B cell (primary cell): ENCODE measurements at regions not wholly inside any gene's neighbourhood (a gene's known extent, or its start where the extent isn't known, plus 50 kb on each side); places are given as distances from the start of the nearest gene placed in this dataset.

Source experiments
- ATAC-seq: fragments of 200-7000 bp; cut with Tn5 transposase; one replicate; pipeline ENCODE4 v1.10.0; 2021; ENCODE audit warnings: low read depth, mild to moderate bottlenecking, moderate number of reproducible peaks, moderate library complexity
- CTCF ChIA-PET: fragments of 350-600 bp; sonication (Branson Sonifier 250); formaldehyde crosslinking; loops from one replicate; lab custom pipeline; 2021; ENCODE audit warnings: antibody characterized with exemption, inconsistent platforms; lab: Charles Lee
- POLR2A ChIA-PET: fragments of 350-600 bp; sonication (Branson Sonifier 250); formaldehyde crosslinking; loops from one replicate; lab custom pipeline; 2021; ENCODE audit warnings: antibody characterized with exemption; lab: Charles Lee
- DNase-seq: peaks from one replicate; pipeline ENCODE4 v3.0.0; 2013
- H2AFZ ChIP-seq: 2 replicates; pipeline ENCODE4 v1.6.1; 2012; ENCODE audit warnings: mild to moderate bottlenecking, low read depth, low read length; ENCODE audit not compliant: insufficient read depth, poor library complexity, severe bottlenecking
- H3K27ac ChIP-seq, 2 donors: 1 replicate in 1 of 2; 2 replicates in 1 of 2; pipeline ENCODE4 v1.5.1; 2012 to 2013; ENCODE audit warnings: low read length in 2 of 2, mild to moderate bottlenecking in 2 of 2, moderate library complexity in 1 of 2
- H3K27me3 ChIP-seq, 4 experiments: fragments of 200-600 bp in 1 of 4; sonication (generic) in 1 of 4; replicated peaks in 1 of 4; 1 replicate in 2 of 4; 2 replicates in 2 of 4; pipeline versions ENCODE4 v1.6.1 to v1.7.0; 2013 to 2016; ENCODE audit warnings: low read length in 3 of 4, mild to moderate bottlenecking in 2 of 4, mixed read lengths in 1 of 4, moderate library complexity in 1 of 4; ENCODE audit not compliant: insufficient read depth in 4 of 4, control insufficient read depth in 3 of 4; ENCODE audit errors: control extremely low read depth in 1 of 4
- H3K36me3 ChIP-seq, 2 experiments: replicated peaks in 1 of 2; 1 replicate in 1 of 2; 2 replicates in 1 of 2; pipeline versions ENCODE4 v1.6.1 to v1.7.1; 2013; ENCODE audit warnings: low read length in 1 of 2; ENCODE audit not compliant: insufficient read depth in 2 of 2, control insufficient read depth in 1 of 2; ENCODE audit errors: control extremely low read depth in 1 of 2, extremely low read depth in 1 of 2
- H3K4me1 ChIP-seq, 2 donors: fragments of 200-600 bp in 1 of 2; sonication (generic) in 1 of 2; 1 replicate in 1 of 2; 2 replicates in 1 of 2; pipeline versions ENCODE4 v1.5.1 to v1.6.1; 2013 to 2017; ENCODE audit warnings: low read length in 2 of 2; ENCODE audit not compliant: control insufficient read depth in 2 of 2, insufficient read depth in 2 of 2
- H3K4me2 ChIP-seq: replicated peaks from 2 replicates; pipeline ENCODE3; 2012; ENCODE audit warnings: mild to moderate bottlenecking, low read depth, low read length; ENCODE audit not compliant: poor library complexity, severe bottlenecking
- H3K4me3 ChIP-seq, 5 experiments: fragments of 200-600 bp in 1 of 5; sonication (generic) in 1 of 5; 1 replicate in 3 of 5; 2 replicates in 2 of 5; pipeline versions ENCODE4 v1.5.1 to v1.7.0; 2011 to 2016; ENCODE audit warnings: low read length in 4 of 5, mild to moderate bottlenecking in 4 of 5, low read depth in 2 of 5, control low read depth in 1 of 5, moderate library complexity in 1 of 5; ENCODE audit not compliant: insufficient read depth in 1 of 5; ENCODE audit errors: control extremely low read depth in 1 of 5, extremely low read depth in 1 of 5
- H3K79me2 ChIP-seq: fragments of 200-600 bp; sonication (generic); one replicate; pipeline ENCODE4 v1.6.0; 2016; ENCODE audit warnings: low read length; ENCODE audit not compliant: control insufficient read depth, insufficient read depth
- H3K9ac ChIP-seq: fragments of 200-600 bp; sonication (generic); 2 replicates; pipeline ENCODE4 v1.6.1; 2017; ENCODE audit warnings: mild to moderate bottlenecking, low read length, moderate library complexity
- H3K9me3 ChIP-seq, 3 donors: one replicate each; pipeline versions ENCODE4 v1.6.1 to v1.7.1; 2013; ENCODE audit warnings: low read length in 2 of 3; ENCODE audit not compliant: control insufficient read depth in 2 of 3, insufficient read depth in 1 of 3; ENCODE audit errors: control extremely low read depth in 1 of 3
- H4K20me1 ChIP-seq: 2 replicates; pipeline ENCODE4 v1.6.0; 2012; ENCODE audit warnings: mild to moderate bottlenecking, low read length; ENCODE audit not compliant: insufficient read depth, control insufficient read depth, poor library complexity, severe bottlenecking
- H3K27ac Mint-ChIP-seq: one replicate; pipeline ENCODE4 v1.8.0; 2021; ENCODE audit warnings: mixed read lengths
- H3K27me3 Mint-ChIP-seq: one replicate; pipeline ENCODE4 v1.8.0; 2021; ENCODE audit warnings: mixed read lengths
- H3K4me1 Mint-ChIP-seq: one replicate; pipeline ENCODE4 v1.8.0; 2021; ENCODE audit warnings: mixed read lengths
- H3K4me3 Mint-ChIP-seq: one replicate; pipeline ENCODE4 v1.8.0; 2021; ENCODE audit warnings: mixed read lengths
- H3K9me3 Mint-ChIP-seq: one replicate; pipeline ENCODE4 v1.8.0; 2022; ENCODE audit warnings: mixed read lengths; ENCODE audit not compliant: insufficient read depth
- CTCF ChIP-seq: fragments of 200-600 bp; IDR thresholded peaks from one replicate; pipeline ENCODE4 v1.8.0; 2022; ENCODE audit warnings: antibody characterized with exemption, mild to moderate bottlenecking
- EZH2 ChIP-seq: IDR thresholded peaks from 2 replicates; pipeline ENCODE4 v1.6.1; 2012; ENCODE audit warnings: borderline replicate concordance, low read depth, mild to moderate bottlenecking, moderate library complexity, low read length; ENCODE audit not compliant: insufficient read depth, poor library complexity, severe bottlenecking
- WGBS: methylation state at CpG from one replicate; pipeline ENCODE4 v1.1.5; 2013; ENCODE audit warnings: missing lambda C conversion rate; ENCODE audit not compliant: insufficient coverage; 5-methylcytosine and 5-hydroxymethylcytosine counted together
- intact Hi-C: fragments of 100-400 bp; cut with micrococcal nuclease; formaldehyde crosslinking; loops from one replicate; pipeline ENCODE4 v1.10.0; 2022

- Mint-ChIP-seq H3K27me3 (no peaks in the 10 kb centered on the region), H3K27ac (no peak overlapping the region), H3K9me3 (no peaks in the 10 kb centered on the region), H3K4me3 (no peak overlapping the region), H3K4me1 (no peaks in the 10 kb centered on the region)
- WGBS = no CpG with 5 or more reads among the region's 1 CpG
- Histone ChIP-seq H2AFZ (no peak overlapping the region), H3K4me3 (no peak overlapping the region), H3K4me2 (no peak overlapping the region), H3K27ac (no peak overlapping the region), H4K20me1 (no peaks in the 10 kb centered on the region), H3K27me3 (no peaks in the 10 kb centered on the region), H3K9me3 (peaks cover 0 to under 1% (median 0%) of the 10 kb centered on the region in 3 donors), H3K36me3 (no peaks in the 10 kb centered on the region), H3K79me2 (no peaks in the 10 kb centered on the region), H3K9ac (no peak overlapping the region), H3K4me1 (no peaks in the 10 kb centered on the region)
- intact Hi-C loops = no loop called here
- CTCF ChIA-PET = no interaction called here
- ATAC-seq (no peak), DNase-seq (no peak)
- TF ChIP-seq EZH2 = no peak
- no peak for TF ChIP-seq CTCF
- POLR2A ChIA-PET = no interaction called here
Measured at GRCh38 chr7:110209884-110210283, 881.0 kb upstream of the LRRN3 start.

GRCh38 chr7:110210941-110211608, 879.9 kb upstream of the LRRN3 start:
- TF ChIP-seq CTCF (no peak), EZH2 (no peak)
- ChIA-PET CTCF (no interaction called here), POLR2A (no interaction called here)
- DNase-seq = no peak
- H3K27ac ChIP-seq = no peak overlapping the region
- H3K36me3 ChIP-seq = no peaks in the 10 kb centered on the region
- intact Hi-C loops = no loop called here
- H3K4me2 ChIP-seq = no peak overlapping the region
- no peaks in the 10 kb centered on the region for H3K27me3 ChIP-seq
- no peaks in the 10 kb centered on the region for H3K79me2 ChIP-seq
- H3K4me3 Mint-ChIP-seq = no peak overlapping the region
- no peaks in the 10 kb centered on the region for H3K9me3 Mint-ChIP-seq
- H3K4me1 Mint-ChIP-seq = no peaks in the 10 kb centered on the region
- no peak for ATAC-seq
- no CpG with 5 or more reads among the region's 1 CpG for WGBS
- H2AFZ ChIP-seq = no peak overlapping the region
- H3K27me3 Mint-ChIP-seq = no peaks in the 10 kb centered on the region
- no peak overlapping the region for H3K27ac Mint-ChIP-seq
- no peak overlapping the region for H3K9ac ChIP-seq
- H4K20me1 ChIP-seq = no peaks in the 10 kb centered on the region
- H3K9me3 ChIP-seq = peaks cover 0 to 3% (median 0%) of the 10 kb centered on the region in 3 donors
- H3K4me3 ChIP-seq = no peak overlapping the region
- H3K4me1 ChIP-seq = no peaks in the 10 kb centered on the region
